Skeletal muscle cell (primary cell): ENCODE measurements at regions not wholly inside any gene's neighbourhood (a gene's known extent, or its start where the extent isn't known, plus 50 kb on each side); places are given as distances from the start of the nearest gene placed in this dataset.

ENCODE experiments used
- DNase-seq: peaks from one replicate; pipeline ENCODE4 v3.0.0-alpha.2; 2010; ENCODE audit warnings: low read depth
- H3K4me3 ChIP-seq: 2 replicates; pipeline ENCODE4 v1.5.1; 2011; ENCODE audit warnings: low read depth, mild to moderate bottlenecking, control low read depth, low read length, moderate library complexity

- DNase-seq, result peak; percentile 4
- H3K4me3 ChIP-seq, result no peak overlapping the region
These were observed 730.2 kb downstream of the KCTD8 start for GRCh38 chr4:43718369-43718768.

- H3K4me3 ChIP-seq, result no peak overlapping the region
- no peak for DNase-seq
These were observed 715.7 kb downstream of the KCTD8 start for GRCh38 chr4:43732829-43733426.

- no peak overlapping the region for H3K4me3 ChIP-seq
- no peak for DNase-seq
These were observed 706.5 kb downstream of the KCTD8 start for GRCh38 chr4:43742083-43742482.

DNA sequence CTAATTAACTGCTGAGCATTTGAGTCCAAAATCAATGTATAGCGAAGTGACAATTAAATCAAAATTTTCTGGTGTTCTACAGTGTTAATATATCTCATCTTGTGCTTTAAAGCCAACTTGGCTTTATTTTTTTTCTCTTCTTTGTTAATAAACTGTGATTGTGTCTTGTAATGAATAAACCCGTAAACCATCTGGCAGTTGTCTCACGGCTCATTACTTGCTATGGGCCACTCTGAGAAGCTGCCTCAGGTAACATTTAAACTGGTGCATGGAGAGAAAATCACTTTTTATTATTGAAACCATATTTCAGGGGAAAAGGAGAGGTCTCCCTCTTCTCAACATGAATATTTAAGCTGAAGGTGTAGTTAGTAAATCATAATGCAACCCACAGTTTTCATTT is 694.0 kb downstream of the KCTD8 start:
- no peak overlapping the region for H3K4me3 ChIP-seq
- no peak for DNase-seq

DNA sequence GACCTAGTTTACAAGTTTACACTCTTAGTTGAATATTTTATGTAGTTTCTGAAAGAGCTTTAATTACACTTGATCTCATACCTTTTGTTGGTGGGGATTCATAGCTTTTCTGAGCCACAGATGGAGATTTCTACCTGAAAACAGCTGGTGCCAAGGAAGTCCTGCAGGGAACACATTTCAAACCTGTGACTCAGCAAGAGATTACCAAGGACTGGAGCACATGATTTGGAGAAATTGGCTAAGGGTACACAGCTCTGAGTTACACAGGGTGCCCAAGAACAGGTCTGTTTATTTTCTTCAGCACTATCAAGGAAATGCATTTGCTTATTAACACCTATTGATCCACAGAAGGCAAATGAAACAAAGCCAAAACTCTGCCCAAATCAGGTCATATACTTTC is 691.5 kb downstream of the KCTD8 start:
- no peak overlapping the region for H3K4me3 ChIP-seq
- no peak for DNase-seq

DNA sequence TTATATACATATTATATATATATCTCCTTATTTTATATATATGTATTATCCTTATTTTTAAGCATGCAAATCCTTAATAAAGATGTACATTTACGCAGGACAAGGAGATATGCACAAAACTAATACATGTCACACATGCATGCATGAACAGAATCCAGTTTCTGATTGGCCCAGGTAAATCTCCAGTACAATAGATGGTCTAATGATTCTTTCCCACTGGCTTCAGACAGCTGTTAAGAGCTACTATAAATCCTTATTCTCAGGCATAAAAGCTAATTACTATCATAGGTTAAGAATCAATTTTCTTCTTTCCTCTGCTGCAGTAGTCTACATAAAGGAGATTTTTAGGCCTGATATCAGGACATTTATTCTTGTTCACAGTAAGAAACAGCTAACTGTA is 689.8 kb downstream of the KCTD8 start:
- no peak for DNase-seq

DNA sequence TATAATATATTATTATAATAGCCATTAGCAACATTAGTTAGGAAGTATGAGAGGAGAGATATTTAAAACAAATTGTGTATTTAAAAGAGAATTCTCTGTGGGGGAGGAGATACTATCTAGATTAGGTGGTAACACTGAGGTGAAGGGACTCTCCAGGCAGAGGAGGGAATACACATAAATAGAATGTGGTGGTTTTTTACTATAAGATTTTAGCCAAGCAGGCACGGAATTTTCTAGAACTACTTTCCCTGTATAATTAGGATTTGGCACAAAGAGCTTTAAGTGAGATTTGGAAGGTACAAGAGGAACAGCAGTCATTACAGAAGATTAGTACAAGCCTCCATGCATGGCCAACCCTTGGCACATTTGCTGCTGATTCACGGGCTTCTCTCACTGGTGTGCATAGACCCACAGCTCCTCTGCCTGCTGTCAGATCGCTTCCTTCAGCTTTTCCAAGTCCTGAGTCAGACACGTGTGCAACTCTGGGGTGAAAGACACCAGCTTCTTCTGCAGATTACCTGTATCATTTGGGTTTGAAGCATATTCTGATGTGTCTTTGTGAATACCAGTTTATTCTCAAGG is 685.5 kb downstream of the KCTD8 start:
- no peak for DNase-seq
- no peak overlapping the region for H3K4me3 ChIP-seq

More for the DNA sequence above, 689.8 kb downstream of the KCTD8 start:
- H3K4me3 ChIP-seq, result no peak overlapping the region

GRCh38 chr4:43765514-43765913 is 683.1 kb downstream of the KCTD8 start:
- no peak overlapping the region for H3K4me3 ChIP-seq
- DNase-seq, result no peak

DNA sequence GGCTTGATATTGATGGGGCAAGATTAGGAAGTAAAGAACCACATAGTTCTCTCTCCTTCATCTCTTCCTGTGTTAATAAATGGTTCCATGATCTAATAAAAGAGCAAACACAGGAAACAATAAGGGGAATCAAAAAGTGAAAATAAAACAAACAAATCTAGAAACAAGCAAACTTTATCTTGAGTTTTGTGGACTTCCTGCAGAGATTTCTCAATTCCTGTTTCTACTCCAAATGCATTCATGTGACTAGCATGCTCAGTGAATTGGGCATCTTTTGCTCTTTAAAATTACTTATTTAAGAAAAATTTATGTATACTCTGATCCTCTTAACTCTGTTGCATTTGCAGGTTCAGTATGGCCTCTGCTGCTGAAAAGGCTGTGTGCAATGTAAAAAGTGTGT is 682.0 kb downstream of the KCTD8 start:
- DNase-seq, result no peak
- H3K4me3 ChIP-seq, result no peak overlapping the region

GRCh38 chr4:43776371-43776770 is 672.2 kb downstream of the KCTD8 start:
- H3K4me3 ChIP-seq, result no peak overlapping the region
- DNase-seq, result no peak

- no peak overlapping the region for H3K4me3 ChIP-seq
- no peak for DNase-seq
These were observed 670.3 kb downstream of the KCTD8 start for GRCh38 chr4:43778187-43778915.

DNA sequence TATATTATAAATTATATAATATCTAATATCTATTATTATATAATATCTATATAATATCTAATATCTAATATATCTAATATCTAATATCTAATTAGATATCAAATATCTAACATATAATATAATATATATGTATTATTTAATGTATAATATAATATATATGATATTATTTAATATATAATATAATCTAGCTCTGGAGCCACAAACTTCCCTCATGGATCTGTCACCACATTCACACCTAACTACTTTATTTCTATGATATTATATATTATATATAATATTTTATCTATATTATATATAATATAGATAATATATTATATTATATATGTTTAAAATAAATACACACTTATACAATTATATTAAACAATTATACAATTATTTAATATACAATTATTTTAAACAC is 667.5 kb downstream of the KCTD8 start:
- no peak for DNase-seq
- H3K4me3 ChIP-seq, result no peak overlapping the region

DNA sequence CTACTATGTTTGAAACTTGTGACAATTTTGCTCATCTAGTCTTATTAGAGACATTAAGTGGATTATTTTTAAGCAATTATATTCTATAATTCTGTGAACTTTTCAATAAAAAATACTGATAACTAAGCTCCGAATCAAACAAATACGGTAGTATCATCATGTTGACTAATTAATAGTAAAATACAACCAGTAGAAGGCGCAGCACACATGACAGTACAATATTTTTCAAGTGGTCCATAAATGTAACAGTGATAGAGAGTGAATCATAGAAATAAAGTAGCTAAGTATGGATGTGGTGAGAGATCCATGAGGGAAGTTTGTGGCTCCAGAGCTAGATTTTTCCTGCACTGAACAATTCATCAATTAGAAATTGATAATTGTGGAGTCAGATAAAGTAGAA is 666.2 kb downstream of the KCTD8 start:
- no peak for DNase-seq
- H3K4me3 ChIP-seq, result no peak overlapping the region

DNA sequence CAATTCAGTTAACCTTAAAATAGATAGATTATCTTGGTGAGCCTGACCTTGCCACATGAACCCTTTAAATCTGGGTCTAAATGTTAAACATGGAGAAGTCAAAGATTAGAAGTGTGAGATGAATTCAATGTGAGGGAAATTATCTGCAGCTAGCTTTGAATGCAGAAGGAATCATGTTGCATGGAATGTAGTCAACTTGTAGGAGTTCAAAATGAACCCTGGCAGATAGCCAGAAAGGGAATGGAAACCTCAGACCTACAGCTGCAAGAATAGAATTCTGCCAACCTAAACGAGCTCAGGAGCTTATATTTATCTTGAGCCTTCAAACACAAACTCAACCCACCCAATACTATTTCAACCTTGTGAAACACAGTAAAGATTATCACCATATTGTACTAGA is 632.5 kb downstream of the KCTD8 start:
- DNase-seq, result peak; percentile 1
- no peak overlapping the region for H3K4me3 ChIP-seq

DNA sequence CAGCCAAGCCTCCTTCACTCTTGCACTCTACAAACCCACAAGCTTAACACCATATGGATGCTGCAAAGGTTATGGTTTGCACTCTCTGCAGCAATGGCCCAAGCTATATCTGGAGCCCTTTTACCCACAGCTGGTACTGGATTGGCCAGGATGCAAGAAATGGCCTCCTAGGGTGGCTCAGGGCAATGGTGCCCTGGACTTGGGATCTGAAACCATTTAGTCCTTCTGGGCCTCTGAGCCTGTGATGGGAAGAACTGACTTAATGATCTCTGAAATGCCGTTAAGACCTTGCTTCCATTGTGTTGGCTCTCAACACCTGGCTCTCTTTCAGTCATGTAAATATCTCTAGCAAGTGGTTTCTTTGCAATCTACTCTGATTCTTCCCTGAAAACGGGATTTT is 626.0 kb downstream of the KCTD8 start:
- DNase-seq, result no peak
- no peak overlapping the region for H3K4me3 ChIP-seq

GRCh38 chr4:43835869-43836268 is 612.7 kb downstream of the KCTD8 start:
- DNase-seq, result no peak

GRCh38 chr4:43837171-43837570 is 611.4 kb downstream of the KCTD8 start:
- DNase-seq, result no peak

More at GRCh38 chr4:43835869-43836268, 612.7 kb downstream of the KCTD8 start:
- H3K4me3 ChIP-seq, result no peak overlapping the region

GRCh38 chr4:43837604-43838003 is 611.0 kb downstream of the KCTD8 start:
- no peak overlapping the region for H3K4me3 ChIP-seq
- no peak for DNase-seq

More at GRCh38 chr4:43837171-43837570, 611.4 kb downstream of the KCTD8 start:
- H3K4me3 ChIP-seq, result no peak overlapping the region

DNA sequence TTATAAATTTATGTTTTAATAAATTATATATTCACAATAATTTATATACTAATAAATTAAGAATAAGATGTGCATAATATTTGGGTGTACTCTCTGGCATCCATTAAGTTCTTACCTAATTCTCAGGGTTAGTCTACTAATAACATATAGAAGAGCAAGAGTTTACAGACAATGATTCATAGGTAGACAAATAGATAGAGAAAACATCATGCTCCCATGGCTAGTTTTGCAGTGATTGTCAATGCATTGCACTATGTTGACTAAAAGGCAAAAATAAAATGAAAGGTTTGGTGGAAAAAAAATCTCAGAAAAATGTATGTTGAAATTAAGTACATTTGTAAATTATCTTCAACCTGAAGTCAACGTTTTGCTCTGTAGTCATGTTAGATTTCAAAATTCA is 606.0 kb downstream of the KCTD8 start:
- DNase-seq, result no peak
- no peak overlapping the region for H3K4me3 ChIP-seq

DNA sequence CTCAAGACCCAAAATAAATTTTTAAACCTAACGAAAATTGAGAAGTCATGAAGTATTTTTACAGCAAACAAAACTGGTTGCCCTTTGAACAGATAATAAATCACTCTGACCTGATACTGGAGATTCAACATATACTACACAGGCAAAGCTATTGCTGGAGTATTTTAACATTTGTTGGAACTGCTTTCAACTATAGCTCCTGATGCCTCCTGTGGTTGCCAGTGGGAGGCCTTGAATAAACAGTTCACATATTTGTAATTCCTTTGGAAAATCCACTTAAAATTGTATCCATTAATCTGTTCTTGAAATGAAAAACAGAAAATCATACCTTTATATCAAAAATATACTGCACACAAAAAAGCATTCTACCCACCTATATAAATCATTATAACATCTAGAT is 605.1 kb downstream of the KCTD8 start:
- no peak for DNase-seq
- H3K4me3 ChIP-seq, result no peak overlapping the region

GRCh38 chr4:43846111-43846587 is 602.5 kb downstream of the KCTD8 start:
- no peak for DNase-seq
- H3K4me3 ChIP-seq, result no peak overlapping the region
